Tibial nerve (tissue), 4 donors: ENCODE measurements at regions not wholly inside any gene's neighbourhood (a gene's known extent, or its start where the extent isn't known, plus 50 kb on each side); places are given as distances from the start of the nearest gene placed in this dataset.
"Not testable (repeated sequence)": the region's sequence is repeated elsewhere in the genome, so short reads cannot be mapped to it uniquely, and the experiment has no call there.

Experiments
- EP300 ChIP-seq, 2 donors: sonication (generic); formaldehyde crosslinking; IDR thresholded peaks; one replicate each; pipeline ENCODE4 v1.6.1; 2017; ENCODE audit warnings: antibody characterized with exemption in 2 of 2, mild to moderate bottlenecking in 1 of 2
- POLR2A ChIP-seq, 2 donors: fragments of 450-650 bp; IDR thresholded peaks; one replicate each; pipeline ENCODE4 v1.6.1; 2017; ENCODE audit warnings: antibody characterized with exemption in 2 of 2, mild to moderate bottlenecking in 2 of 2, moderate library complexity in 2 of 2
- TF ChIP-seq, protein P1 (sequence below), 5 experiments: fragments of 200-600 bp in 3 of 5; fragments of 450-650 bp in 2 of 5; sonication (generic) in 3 of 5; IDR thresholded peaks; one replicate each; pipeline ENCODE4 v1.5.1; 2016 to 2019; ENCODE audit warnings: antibody characterized with exemption in 5 of 5, mild to moderate bottlenecking in 3 of 5, moderate library complexity in 2 of 5

DNA sequence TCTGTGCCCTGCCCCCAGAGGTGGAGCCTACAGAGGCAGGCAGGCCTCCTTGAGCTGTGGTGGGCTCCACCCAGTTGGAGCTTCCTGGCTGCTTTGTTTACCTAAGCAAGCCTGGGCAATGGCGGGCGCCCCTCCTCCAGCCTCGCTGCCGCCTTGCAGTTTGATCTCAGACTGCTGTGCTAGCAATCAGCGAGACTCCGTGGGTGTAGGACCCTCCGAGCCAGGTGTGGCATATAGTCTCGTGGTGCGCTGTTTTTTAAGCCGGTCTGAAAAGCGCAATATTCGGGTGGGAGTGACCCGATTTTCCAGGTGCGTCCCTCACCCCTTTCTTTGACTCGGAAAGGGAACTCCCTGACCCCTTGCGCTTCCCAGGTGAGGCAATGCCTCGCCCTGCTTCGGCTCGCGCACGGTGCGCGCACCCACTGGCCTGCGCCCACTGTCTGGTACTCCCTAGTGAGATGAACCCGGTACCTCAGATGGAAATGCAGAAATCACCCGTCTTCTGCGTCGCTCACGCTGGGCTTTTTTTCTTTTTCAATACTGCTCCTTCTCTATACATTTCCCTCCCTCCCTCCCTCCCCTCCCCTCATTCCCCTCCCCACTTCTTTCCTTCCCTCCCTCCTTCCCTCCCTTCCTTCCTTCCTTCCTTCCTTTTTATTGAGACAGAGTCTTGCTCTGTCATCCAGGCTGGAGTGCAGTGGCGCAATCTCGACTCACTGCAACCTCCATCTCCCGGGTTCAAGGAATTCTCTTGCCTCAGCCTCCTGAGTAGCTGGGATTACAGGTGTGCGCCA, 197.1 kb upstream of the TBL1XR1 start:
- TF ChIP-seq POLR2A, EP300 (IDR thresholded peaks at IDR 0.05): not testable (repeated sequence)
- TF ChIP-seq, protein P1, sequence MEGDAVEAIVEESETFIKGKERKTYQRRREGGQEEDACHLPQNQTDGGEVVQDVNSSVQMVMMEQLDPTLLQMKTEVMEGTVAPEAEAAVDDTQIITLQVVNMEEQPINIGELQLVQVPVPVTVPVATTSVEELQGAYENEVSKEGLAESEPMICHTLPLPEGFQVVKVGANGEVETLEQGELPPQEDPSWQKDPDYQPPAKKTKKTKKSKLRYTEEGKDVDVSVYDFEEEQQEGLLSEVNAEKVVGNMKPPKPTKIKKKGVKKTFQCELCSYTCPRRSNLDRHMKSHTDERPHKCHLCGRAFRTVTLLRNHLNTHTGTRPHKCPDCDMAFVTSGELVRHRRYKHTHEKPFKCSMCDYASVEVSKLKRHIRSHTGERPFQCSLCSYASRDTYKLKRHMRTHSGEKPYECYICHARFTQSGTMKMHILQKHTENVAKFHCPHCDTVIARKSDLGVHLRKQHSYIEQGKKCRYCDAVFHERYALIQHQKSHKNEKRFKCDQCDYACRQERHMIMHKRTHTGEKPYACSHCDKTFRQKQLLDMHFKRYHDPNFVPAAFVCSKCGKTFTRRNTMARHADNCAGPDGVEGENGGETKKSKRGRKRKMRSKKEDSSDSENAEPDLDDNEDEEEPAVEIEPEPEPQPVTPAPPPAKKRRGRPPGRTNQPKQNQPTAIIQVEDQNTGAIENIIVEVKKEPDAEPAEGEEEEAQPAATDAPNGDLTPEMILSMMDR (IDR thresholded peaks at IDR 0.05), result not testable (repeated sequence)
